Hepatocyte (in vitro differentiated cells): ENCODE measurements at regions not wholly inside any gene's neighbourhood (a gene's known extent, or its start where the extent isn't known, plus 50 kb on each side); places are given as distances from the start of the nearest gene placed in this dataset.

Source experiments
- DNase-seq: peaks from one replicate; pipeline ENCODE4 v3.0.0-alpha.2; 2016; ENCODE audit warnings: low spot score
- H2AFZ ChIP-seq: fragments of 200-600 bp; sonication (generic); 2 replicates; pipeline ENCODE4 v1.6.0; 2016; ENCODE audit warnings: antibody characterized with exemption, mild to moderate bottlenecking
- H3K27ac ChIP-seq: fragments of 200-600 bp; sonication (generic); 2 replicates; pipeline ENCODE4 v1.5.1; 2016; ENCODE audit warnings: mild to moderate bottlenecking
- H3K27me3 ChIP-seq: fragments of 200-600 bp; sonication (generic); 2 replicates; pipeline ENCODE4 v1.6.1; 2016
- H3K36me3 ChIP-seq: fragments of 200-600 bp; sonication (generic); replicated peaks from 2 replicates; pipeline ENCODE4 v1.5.1; 2016; ENCODE audit warnings: low read depth; ENCODE audit not compliant: insufficient read depth
- H3K4me1 ChIP-seq: fragments of 200-600 bp; sonication (generic); 2 replicates; pipeline ENCODE4 v1.5.1; 2016; ENCODE audit warnings: mild to moderate bottlenecking, moderate library complexity; ENCODE audit not compliant: insufficient read depth
- H3K4me2 ChIP-seq: fragments of 200-600 bp; sonication (generic); 2 replicates; pipeline ENCODE4 v1.6.0; 2016
- H3K4me3 ChIP-seq: fragments of 200-600 bp; sonication (generic); 2 replicates; pipeline ENCODE4 v1.5.1; 2016; ENCODE audit warnings: mild to moderate bottlenecking
- H3K79me2 ChIP-seq: fragments of 200-600 bp; sonication (generic); 2 replicates; pipeline ENCODE4 v1.6.0; 2017; ENCODE audit warnings: mild to moderate bottlenecking
- H3K9me2 ChIP-seq: fragments of 200-600 bp; sonication (generic); replicated peaks from 2 replicates; pipeline ENCODE4 v1.6.0; 2017; ENCODE audit warnings: mild to moderate bottlenecking; ENCODE audit not compliant: insufficient read depth
- H3K9me3 ChIP-seq: fragments of 200-600 bp; sonication (generic); 2 replicates; pipeline ENCODE4 v1.5.1; 2016; ENCODE audit warnings: low read depth, mild to moderate bottlenecking
- H4K20me1 ChIP-seq: fragments of 200-600 bp; sonication (generic); 2 replicates; pipeline ENCODE4 v1.6.0; 2016; ENCODE audit warnings: mild to moderate bottlenecking; ENCODE audit not compliant: insufficient read depth, poor library complexity, severe bottlenecking
- EZH2 ChIP-seq: fragments of 200-600 bp; sonication (generic); IDR thresholded peaks from 2 replicates; pipeline ENCODE4 v1.6.1; 2016; ENCODE audit warnings: antibody characterized with exemption, mild to moderate bottlenecking, borderline replicate concordance
- EZH2phosphoT487 ChIP-seq: fragments of 200-600 bp; sonication (generic); IDR thresholded peaks from one replicate; pipeline ENCODE4 v1.6.1; 2018; ENCODE audit warnings: antibody characterized with exemption, mild to moderate bottlenecking, low read depth, moderate library complexity; ENCODE audit not compliant: unreplicated experiment, severe bottlenecking
- WGBS: methylation state at CpG from one replicate; pipeline ENCODE4 v1.1.6; 2016; ENCODE audit warnings: low lambda C conversion rate; ENCODE audit errors: missing lambda C conversion rate; 5-methylcytosine and 5-hydroxymethylcytosine counted together
- TF ChIP-seq, protein P1 (sequence below): fragments of 200-600 bp; sonication (generic); IDR thresholded peaks from 2 replicates; pipeline ENCODE4 v1.5.1; 2016; ENCODE audit warnings: antibody characterized with exemption, mild to moderate bottlenecking; ENCODE audit not compliant: poor library complexity

DNA sequence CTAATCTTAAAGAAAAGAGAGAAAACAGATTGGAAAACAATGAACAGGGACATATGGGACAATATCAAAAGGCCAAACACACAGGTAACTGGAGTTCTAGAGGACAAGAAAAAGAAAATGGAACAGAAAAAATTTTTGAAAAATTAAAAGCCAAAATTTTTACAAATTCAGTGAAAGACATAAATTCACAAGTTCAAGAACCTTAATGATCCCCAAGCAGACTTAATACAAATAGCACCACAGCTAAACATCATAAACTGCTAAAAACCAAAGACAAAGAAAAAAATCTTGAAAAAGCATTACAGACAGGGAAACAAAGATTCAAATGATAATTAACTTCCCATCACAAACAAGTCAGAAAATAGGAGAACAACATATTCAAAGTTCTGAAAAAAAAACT, 338.5 kb upstream of the SLC30A5 start:
- H3K4me2 ChIP-seq = no peak overlapping the region
- no peaks in the 10 kb centered on the region for H3K36me3 ChIP-seq
- TF ChIP-seq, protein P1, sequence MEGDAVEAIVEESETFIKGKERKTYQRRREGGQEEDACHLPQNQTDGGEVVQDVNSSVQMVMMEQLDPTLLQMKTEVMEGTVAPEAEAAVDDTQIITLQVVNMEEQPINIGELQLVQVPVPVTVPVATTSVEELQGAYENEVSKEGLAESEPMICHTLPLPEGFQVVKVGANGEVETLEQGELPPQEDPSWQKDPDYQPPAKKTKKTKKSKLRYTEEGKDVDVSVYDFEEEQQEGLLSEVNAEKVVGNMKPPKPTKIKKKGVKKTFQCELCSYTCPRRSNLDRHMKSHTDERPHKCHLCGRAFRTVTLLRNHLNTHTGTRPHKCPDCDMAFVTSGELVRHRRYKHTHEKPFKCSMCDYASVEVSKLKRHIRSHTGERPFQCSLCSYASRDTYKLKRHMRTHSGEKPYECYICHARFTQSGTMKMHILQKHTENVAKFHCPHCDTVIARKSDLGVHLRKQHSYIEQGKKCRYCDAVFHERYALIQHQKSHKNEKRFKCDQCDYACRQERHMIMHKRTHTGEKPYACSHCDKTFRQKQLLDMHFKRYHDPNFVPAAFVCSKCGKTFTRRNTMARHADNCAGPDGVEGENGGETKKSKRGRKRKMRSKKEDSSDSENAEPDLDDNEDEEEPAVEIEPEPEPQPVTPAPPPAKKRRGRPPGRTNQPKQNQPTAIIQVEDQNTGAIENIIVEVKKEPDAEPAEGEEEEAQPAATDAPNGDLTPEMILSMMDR = no peak
- TF ChIP-seq EZH2phosphoT487 = no peak
- TF ChIP-seq EZH2 = no peak
- no peaks in the 10 kb centered on the region for H4K20me1 ChIP-seq
- H3K27ac ChIP-seq = no peak overlapping the region
- no peaks in the 10 kb centered on the region for H3K27me3 ChIP-seq
- DNase-seq = no peak
- no peaks in the 10 kb centered on the region for H3K9me3 ChIP-seq
- no peak overlapping the region for H3K4me3 ChIP-seq
- peaks cover 8% of the 10 kb centered on the region for H3K4me1 ChIP-seq
- no peaks in the 10 kb centered on the region for H3K9me2 ChIP-seq
- no peaks in the 10 kb centered on the region for H3K79me2 ChIP-seq
- H2AFZ ChIP-seq = no peak overlapping the region

DNA sequence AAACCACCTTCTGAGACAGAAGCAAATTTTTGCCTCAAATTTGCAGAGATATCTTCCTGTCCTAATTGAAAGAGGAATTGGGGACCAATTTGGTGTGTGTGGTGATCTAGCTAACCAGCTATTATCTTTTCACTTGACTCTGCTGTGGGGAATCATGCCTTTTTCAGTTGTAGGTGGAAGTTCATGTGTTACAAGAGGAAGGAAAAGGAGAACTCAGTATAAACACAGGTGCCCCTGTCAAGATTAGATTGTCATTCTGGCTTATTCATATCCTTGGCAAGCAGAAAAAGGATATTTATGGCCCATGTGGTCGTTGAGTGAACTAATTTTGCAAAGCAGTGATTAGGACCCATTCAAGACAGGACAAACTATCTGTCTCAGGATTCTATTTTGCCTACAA, 336.8 kb upstream of the SLC30A5 start:
- Histone ChIP-seq H3K9me3 (no peaks in the 10 kb centered on the region), H3K9me2 (no peaks in the 10 kb centered on the region), H2AFZ (no peak overlapping the region), H3K27ac (no peak overlapping the region), H4K20me1 (no peaks in the 10 kb centered on the region), H3K4me1 (peaks cover 8% of the 10 kb centered on the region), H3K36me3 (no peaks in the 10 kb centered on the region), H3K4me3 (no peak overlapping the region), H3K27me3 (no peaks in the 10 kb centered on the region), H3K79me2 (no peaks in the 10 kb centered on the region), H3K4me2 (no peak overlapping the region)
- DNase-seq = no peak
- WGBS = 50% methylated on average over 1 of the region's 1 CpG
- TF ChIP-seq, protein P1 = no peak
- TF ChIP-seq EZH2phosphoT487 (no peak), EZH2 (no peak)

DNA sequence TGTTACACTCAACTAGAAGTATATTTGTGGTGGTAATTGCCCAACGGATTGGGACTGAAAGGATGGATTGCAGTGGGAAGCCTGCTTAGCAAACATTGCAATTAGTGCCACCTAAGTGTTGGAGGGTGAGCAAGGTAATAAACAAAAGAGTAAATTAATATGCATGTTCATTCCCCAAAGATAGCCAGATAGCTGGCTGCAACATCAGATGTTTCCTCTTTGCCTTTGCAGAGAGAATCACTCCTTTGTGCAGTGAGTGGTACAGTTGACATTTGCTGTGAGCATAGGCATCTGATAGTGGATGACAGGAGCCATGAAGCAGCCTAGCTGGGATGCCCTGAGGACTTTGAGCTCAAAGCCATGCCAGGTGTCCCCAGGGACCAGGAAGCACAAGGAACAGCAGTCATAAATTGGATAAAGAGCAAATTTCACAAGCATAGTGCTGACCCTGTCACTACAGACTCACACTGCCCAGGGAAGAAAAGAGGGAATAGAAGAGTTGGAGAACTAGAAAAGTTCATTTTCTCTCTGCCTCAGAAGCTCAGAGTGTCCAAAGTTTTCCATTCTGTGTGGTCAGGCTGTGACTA, 336.1 kb upstream of the SLC30A5 start:
- H3K4me3 ChIP-seq = no peak overlapping the region
- 85% methylated on average over 1 of the region's 1 CpG for WGBS
- no peaks in the 10 kb centered on the region for H3K9me2 ChIP-seq
- no peaks in the 10 kb centered on the region for H3K36me3 ChIP-seq
- no peaks in the 10 kb centered on the region for H3K79me2 ChIP-seq
- no peaks in the 10 kb centered on the region for H4K20me1 ChIP-seq
- H3K4me2 ChIP-seq = no peak overlapping the region
- no peaks in the 10 kb centered on the region for H3K27me3 ChIP-seq
- TF ChIP-seq, protein P1 = no peak
- TF ChIP-seq EZH2 (no peak), EZH2phosphoT487 (no peak)
- H3K4me1 ChIP-seq = peaks cover 8% of the 10 kb centered on the region
- H3K9me3 ChIP-seq = no peaks in the 10 kb centered on the region
- peak; percentile 59 for DNase-seq
- peak overlapping the region; percentile 60 for H3K27ac ChIP-seq
- no peak overlapping the region for H2AFZ ChIP-seq

DNA sequence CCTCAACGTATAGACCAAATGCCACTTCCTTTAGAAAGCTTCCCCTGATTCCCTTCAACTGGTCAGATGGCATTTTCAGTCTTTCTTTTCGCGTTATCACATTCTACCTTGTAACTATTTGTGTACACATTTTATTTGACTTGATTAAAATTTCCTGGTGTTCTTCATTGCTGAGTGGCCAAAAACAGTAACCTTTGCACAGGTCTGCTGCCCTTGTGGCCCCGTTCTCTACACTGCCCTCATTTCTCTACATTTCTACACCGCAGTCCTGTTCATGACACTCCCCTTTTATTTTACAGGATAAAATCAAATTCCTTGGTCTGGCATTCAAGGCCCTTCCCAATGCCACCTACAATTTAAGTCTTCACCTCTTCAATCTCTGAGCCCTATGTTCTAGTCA, 334.2 kb upstream of the SLC30A5 start:
- H3K4me3 ChIP-seq = no peak overlapping the region
- no peaks in the 10 kb centered on the region for H3K27me3 ChIP-seq
- peaks cover 8% of the 10 kb centered on the region for H3K4me1 ChIP-seq
- no peaks in the 10 kb centered on the region for H3K9me2 ChIP-seq
- no peaks in the 10 kb centered on the region for H3K9me3 ChIP-seq
- H2AFZ ChIP-seq = no peak overlapping the region
- H3K4me2 ChIP-seq = no peak overlapping the region
- H3K79me2 ChIP-seq = no peaks in the 10 kb centered on the region
- H3K27ac ChIP-seq = no peak overlapping the region
- H3K36me3 ChIP-seq = no peaks in the 10 kb centered on the region
- DNase-seq = no peak
- H4K20me1 ChIP-seq = no peaks in the 10 kb centered on the region
- 87% methylated on average over 5 of the region's 5 CpGs for WGBS
- TF ChIP-seq EZH2 (no peak), EZH2phosphoT487 (no peak)
- TF ChIP-seq, protein P1 = no peak
